OCI-LY7 (cell line): ENCODE measurements at regions not wholly inside any gene's neighbourhood (a gene's known extent, or its start where the extent isn't known, plus 50 kb on each side); places are given as distances from the start of the nearest gene placed in this dataset.

Experiments
- CTCF ChIP-seq: fragments of 200-600 bp; sonication (generic); conservative IDR thresholded peaks from 2 replicates; pipeline ENCODE4 v1.5.1; 2014; ENCODE audit warnings: mild to moderate bottlenecking, antibody characterized with exemption, low read length, moderate library complexity, mixed read lengths
- EZH2phosphoT487 ChIP-seq: fragments of 200-600 bp; sonication (generic); IDR thresholded peaks from 2 replicates; pipeline ENCODE4 v1.6.1; 2018; ENCODE audit warnings: low read depth, borderline replicate concordance, mild to moderate bottlenecking, mixed run types, antibody characterized with exemption, low read length, moderate library complexity, mixed read lengths

- no peak for TF ChIP-seq CTCF
- no peak for TF ChIP-seq EZH2phosphoT487
These were observed 459.5 kb upstream of the GOT2 start for GRCh38 chr16:59193637-59194036.
